H1 (cell line): ENCODE measurements at regions not wholly inside any gene's neighbourhood (a gene's known extent, or its start where the extent isn't known, plus 50 kb on each side); places are given as distances from the start of the nearest gene placed in this dataset.

ENCODE experiments used
- POLR2A ChIP-seq, 2 experiments: IDR thresholded peaks; 1 replicate in 1 of 2; 2 replicates in 1 of 2; pipeline ENCODE4 v1.6.1; 2011; ENCODE audit warnings: low read depth in 2 of 2, low read length in 2 of 2, mild to moderate bottlenecking in 2 of 2; ENCODE audit errors: control extremely low read depth in 1 of 2
- POLR2AphosphoS5 ChIP-seq: IDR thresholded peaks from 2 replicates; pipeline ENCODE4 v1.6.1; 2011; ENCODE audit warnings: low read depth, low read length
- SAP30 ChIP-seq: fragments of 300-600 bp; sonication (generic); IDR thresholded peaks from 2 replicates; pipeline ENCODE4 v1.7.1; 2012; ENCODE audit warnings: low read length, moderate library complexity, mild to moderate bottlenecking, inconsistent platforms; ENCODE audit not compliant: insufficient read depth, insufficient replicate concordance
- SP1 ChIP-seq: IDR thresholded peaks from 2 replicates; pipeline ENCODE4 v1.6.1; 2011; ENCODE audit warnings: low read depth, low read length
- TAF1 ChIP-seq: IDR thresholded peaks from 2 replicates; pipeline ENCODE4 v1.6.1; 2011; ENCODE audit warnings: mild to moderate bottlenecking, low read depth, low read length
- TF ChIP-seq, protein P1 (sequence below), 3 experiments: IDR thresholded peaks; 1 replicate in 2 of 3; 2 replicates in 1 of 3; pipeline versions ENCODE4 v1.5.1 to v1.6.1; 2011; ENCODE audit warnings: low read length in 3 of 3, mild to moderate bottlenecking in 3 of 3, inconsistent platforms in 2 of 3, low read depth in 1 of 3, moderate library complexity in 1 of 3; ENCODE audit not compliant: insufficient read depth in 1 of 3; ENCODE audit errors: control extremely low read depth in 1 of 3
- TF ChIP-seq, protein P2 (sequence below): IDR thresholded peaks from 2 replicates; pipeline ENCODE4 v1.6.1; 2012; ENCODE audit warnings: inconsistent platforms

DNA sequence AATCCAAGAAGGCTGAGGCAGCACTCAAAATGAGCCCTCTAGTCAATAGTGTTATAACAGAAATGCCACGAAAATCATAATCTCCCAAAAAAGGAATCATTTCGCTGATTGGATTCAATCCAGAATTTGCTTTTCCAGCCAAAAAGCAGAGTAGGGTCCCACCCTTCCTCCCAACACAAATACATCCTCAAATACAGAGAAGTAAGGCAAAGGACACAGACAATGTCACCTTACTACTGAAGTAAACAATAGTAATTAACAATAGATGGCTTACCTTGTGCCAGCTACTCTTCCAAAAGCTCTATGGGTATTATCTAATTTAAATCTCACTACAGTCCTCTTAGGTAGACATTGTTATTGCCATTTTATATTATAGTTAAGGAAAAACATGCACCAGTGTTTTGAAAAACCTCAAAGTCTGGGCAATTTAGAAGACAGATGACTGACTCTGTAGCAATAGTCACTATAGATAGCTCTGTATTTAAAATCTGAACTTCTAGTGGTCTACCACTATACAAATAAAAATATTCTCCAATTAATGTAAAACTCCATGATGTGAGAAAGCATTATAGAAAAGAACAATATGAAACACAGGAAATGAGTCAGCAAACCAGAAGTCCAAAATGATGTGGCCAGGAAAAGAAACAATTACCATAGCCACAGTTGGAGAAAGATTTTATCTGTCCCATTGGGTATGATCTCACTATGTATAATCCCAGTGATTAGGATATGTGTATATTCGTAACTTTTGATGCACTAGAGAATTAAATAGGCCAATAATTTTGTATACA, 305.0 kb upstream of the ERBB4 start:
- TF ChIP-seq SP1, result no peak
- TF ChIP-seq TAF1, result no peak
- no peak for TF ChIP-seq POLR2A (IDR thresholded peaks at IDR 0.05; ENCODE audit: control extremely low read depth in 1 of 2, low read depth in 2 of 2, low read length in 2 of 2)
- TF ChIP-seq, protein P1, sequence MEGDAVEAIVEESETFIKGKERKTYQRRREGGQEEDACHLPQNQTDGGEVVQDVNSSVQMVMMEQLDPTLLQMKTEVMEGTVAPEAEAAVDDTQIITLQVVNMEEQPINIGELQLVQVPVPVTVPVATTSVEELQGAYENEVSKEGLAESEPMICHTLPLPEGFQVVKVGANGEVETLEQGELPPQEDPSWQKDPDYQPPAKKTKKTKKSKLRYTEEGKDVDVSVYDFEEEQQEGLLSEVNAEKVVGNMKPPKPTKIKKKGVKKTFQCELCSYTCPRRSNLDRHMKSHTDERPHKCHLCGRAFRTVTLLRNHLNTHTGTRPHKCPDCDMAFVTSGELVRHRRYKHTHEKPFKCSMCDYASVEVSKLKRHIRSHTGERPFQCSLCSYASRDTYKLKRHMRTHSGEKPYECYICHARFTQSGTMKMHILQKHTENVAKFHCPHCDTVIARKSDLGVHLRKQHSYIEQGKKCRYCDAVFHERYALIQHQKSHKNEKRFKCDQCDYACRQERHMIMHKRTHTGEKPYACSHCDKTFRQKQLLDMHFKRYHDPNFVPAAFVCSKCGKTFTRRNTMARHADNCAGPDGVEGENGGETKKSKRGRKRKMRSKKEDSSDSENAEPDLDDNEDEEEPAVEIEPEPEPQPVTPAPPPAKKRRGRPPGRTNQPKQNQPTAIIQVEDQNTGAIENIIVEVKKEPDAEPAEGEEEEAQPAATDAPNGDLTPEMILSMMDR (IDR thresholded peaks at IDR 0.05; ENCODE audit: control extremely low read depth in 1 of 3, insufficient read depth in 1 of 3, low read depth in 1 of 3, low read length in 3 of 3), result no peak
- no peak for TF ChIP-seq SAP30
- TF ChIP-seq, protein P2, sequence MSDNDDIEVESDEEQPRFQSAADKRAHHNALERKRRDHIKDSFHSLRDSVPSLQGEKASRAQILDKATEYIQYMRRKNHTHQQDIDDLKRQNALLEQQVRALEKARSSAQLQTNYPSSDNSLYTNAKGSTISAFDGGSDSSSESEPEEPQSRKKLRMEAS, result no peak
- TF ChIP-seq POLR2AphosphoS5, result no peak
